ENCODE measurements at regions not wholly inside any gene's neighbourhood (a gene's known extent, or its start where the extent isn't known, plus 50 kb on each side); places are given as distances from the start of the nearest gene placed in this dataset.
A peak's percentile ranks its signal among the peaks of the same experiment; 100 is the strongest.

- H3K4ac ChIP-seq (ENCODE audit: low read length), result no peak overlapping the region
- no CpG with 5 or more reads among the region's 4 CpGs for whole genome bisulfite sequencing, 2 donors (ENCODE audit: extremely low coverage in 2 of 2, insufficient read length in 2 of 2, insufficient replicate concordance in 1 of 2)
- H2BK15ac ChIP-seq (ENCODE audit: low read length), result no peak overlapping the region
- H3K79me1 ChIP-seq (ENCODE audit: low read depth, low read length), result no peaks in the 10 kb centered on the region
- no peak overlapping the region for H3K4me2 ChIP-seq (ENCODE audit: insufficient read depth, low read length, poor library complexity, severe bottlenecking)
- no peak overlapping the region for H3K23ac ChIP-seq (ENCODE audit: low read depth, low read length, poor library complexity)
- peaks cover 0 to 8% of the 10 kb centered on the region in 2 donors for H3K4me1 ChIP-seq (ENCODE audit: control insufficient read depth in 2 of 2, insufficient read depth in 1 of 2, low read depth in 1 of 2, low read length in 2 of 2)
- no peak overlapping the region for H3K4me3 ChIP-seq (ENCODE audit: low read length in 2 of 2)
- no peaks in the 10 kb centered on the region for H3K36me3 ChIP-seq (replicated peaks in 1 of 2; ENCODE audit: control insufficient read depth in 2 of 2, insufficient read depth in 2 of 2, low read length in 2 of 2)
- no peak for DNase-seq (ENCODE audit: low spot score)
- no peak overlapping the region for H4K91ac ChIP-seq (ENCODE audit: low read depth, low read length, poor library complexity)
- H2AFZ ChIP-seq (ENCODE audit: low read length), result no peak overlapping the region
- H3K14ac ChIP-seq (ENCODE audit: low read length), result no peak overlapping the region
- H3K27ac ChIP-seq (replicated peaks; ENCODE audit: low read length), result no peak overlapping the region
- no peaks in the 10 kb centered on the region for H3K27me3 ChIP-seq (ENCODE audit: control insufficient read depth in 3 of 3, insufficient read depth in 3 of 3, low read depth in 1 of 3, low read length in 3 of 3)
- H2BK120ac ChIP-seq (ENCODE audit: low read depth, low read length), result no peak overlapping the region
- no peak overlapping the region for H2BK5ac ChIP-seq (ENCODE audit: low read length)
- no peak overlapping the region for H3K9ac ChIP-seq (ENCODE audit: low read depth, low read length, poor library complexity)
- H4K8ac ChIP-seq (ENCODE audit: low read depth, low read length), result no peak overlapping the region
- H2AK5ac ChIP-seq (ENCODE audit: low read depth, low read length), result no peak overlapping the region
- H2BK12ac ChIP-seq (ENCODE audit: low read length), result no peak overlapping the region
- no peaks in the 10 kb centered on the region for H3K9me3 ChIP-seq (replicated peaks in 1 of 2; ENCODE audit: control insufficient read depth in 2 of 2, insufficient read depth in 1 of 2, low read depth in 1 of 2, low read length in 2 of 2)
- H3K18ac ChIP-seq (ENCODE audit: low read length), result no peak overlapping the region
Observed at GRCh38 chr3:71977525-71977924, 192.6 kb upstream of the PROK2 start.

- Histone ChIP-seq H3K4me3 (ENCODE audit: low read length in 2 of 2) (peak overlapping the region in 1 of 2 donors; percentile 59), H2BK5ac (ENCODE audit: low read length) (no peak overlapping the region), H3K14ac (ENCODE audit: low read length) (no peak overlapping the region), H2AFZ (ENCODE audit: low read length) (no peak overlapping the region), H2BK120ac (ENCODE audit: low read depth, low read length) (no peak overlapping the region), H3K4me2 (ENCODE audit: insufficient read depth, low read length, poor library complexity, severe bottlenecking) (no peak overlapping the region), H3K36me3 (replicated peaks in 1 of 2; ENCODE audit: control insufficient read depth in 2 of 2, insufficient read depth in 2 of 2, low read length in 2 of 2) (no peaks in the 10 kb centered on the region), H3K4me1 (ENCODE audit: control insufficient read depth in 2 of 2, insufficient read depth in 1 of 2, low read depth in 1 of 2, low read length in 2 of 2) (peaks cover 0 to 8% of the 10 kb centered on the region in 2 donors), H3K9ac (ENCODE audit: low read depth, low read length, poor library complexity) (no peak overlapping the region), H3K4ac (ENCODE audit: low read length) (no peak overlapping the region), H3K79me1 (ENCODE audit: low read depth, low read length) (no peaks in the 10 kb centered on the region), H3K18ac (ENCODE audit: low read length) (no peak overlapping the region), H2AK5ac (ENCODE audit: low read depth, low read length) (no peak overlapping the region), H2BK12ac (ENCODE audit: low read length) (no peak overlapping the region), H3K27ac (replicated peaks; ENCODE audit: low read length) (no peak overlapping the region), H4K91ac (ENCODE audit: low read depth, low read length, poor library complexity) (no peak overlapping the region), H3K23ac (ENCODE audit: low read depth, low read length, poor library complexity) (no peak overlapping the region), H2BK15ac (ENCODE audit: low read length) (no peak overlapping the region), H3K9me3 (replicated peaks in 1 of 2; ENCODE audit: control insufficient read depth in 2 of 2, insufficient read depth in 1 of 2, low read depth in 1 of 2, low read length in 2 of 2) (no peaks in the 10 kb centered on the region), H3K27me3 (ENCODE audit: control insufficient read depth in 3 of 3, insufficient read depth in 3 of 3, low read depth in 1 of 3, low read length in 3 of 3) (no peaks in the 10 kb centered on the region), H4K8ac (ENCODE audit: low read depth, low read length) (no peak overlapping the region)
- no peak for DNase-seq (ENCODE audit: low spot score)
- WGBS, 2 donors (ENCODE audit: extremely low coverage in 2 of 2, insufficient read length in 2 of 2, insufficient replicate concordance in 1 of 2), result no CpG with 5 or more reads among the region's 2 CpGs
Observed at GRCh38 chr3:71975573-71975972, 190.6 kb upstream of the PROK2 start.

GRCh38 chr3:71974786-71975185 is 189.8 kb upstream of the PROK2 start:
- H4K91ac ChIP-seq (ENCODE audit: low read depth, low read length, poor library complexity), result no peak overlapping the region
- WGBS, 2 donors (ENCODE audit: extremely low coverage in 2 of 2, insufficient read length in 2 of 2, insufficient replicate concordance in 1 of 2), result no CpG with 5 or more reads among the region's 3 CpGs
- H2AFZ ChIP-seq (ENCODE audit: low read length), result no peak overlapping the region
- no peak overlapping the region for H2BK15ac ChIP-seq (ENCODE audit: low read length)
- no peak overlapping the region for H3K23ac ChIP-seq (ENCODE audit: low read depth, low read length, poor library complexity)
- no peak overlapping the region for H2BK12ac ChIP-seq (ENCODE audit: low read length)
- H2BK5ac ChIP-seq (ENCODE audit: low read length), result no peak overlapping the region
- no peak overlapping the region for H3K14ac ChIP-seq (ENCODE audit: low read length)
- no peaks in the 10 kb centered on the region for H3K79me1 ChIP-seq (ENCODE audit: low read depth, low read length)
- H2BK120ac ChIP-seq (ENCODE audit: low read depth, low read length), result no peak overlapping the region
- H2AK5ac ChIP-seq (ENCODE audit: low read depth, low read length), result no peak overlapping the region
- H3K27me3 ChIP-seq (ENCODE audit: control insufficient read depth in 3 of 3, insufficient read depth in 3 of 3, low read depth in 1 of 3, low read length in 3 of 3), result no peaks in the 10 kb centered on the region
- H3K9me3 ChIP-seq (replicated peaks in 1 of 2; ENCODE audit: control insufficient read depth in 2 of 2, insufficient read depth in 1 of 2, low read depth in 1 of 2, low read length in 2 of 2), result no peaks in the 10 kb centered on the region
- DNase-seq (ENCODE audit: low spot score), result no peak
- no peaks in the 10 kb centered on the region for H3K36me3 ChIP-seq (replicated peaks in 1 of 2; ENCODE audit: control insufficient read depth in 2 of 2, insufficient read depth in 2 of 2, low read length in 2 of 2)
- H3K4me2 ChIP-seq (ENCODE audit: insufficient read depth, low read length, poor library complexity, severe bottlenecking), result no peak overlapping the region
- H3K4me3 ChIP-seq (ENCODE audit: low read length in 2 of 2), result no peak overlapping the region
- peaks cover 0 to 8% of the 10 kb centered on the region in 2 donors for H3K4me1 ChIP-seq (ENCODE audit: control insufficient read depth in 2 of 2, insufficient read depth in 1 of 2, low read depth in 1 of 2, low read length in 2 of 2)
- H3K4ac ChIP-seq (ENCODE audit: low read length), result no peak overlapping the region
- H3K18ac ChIP-seq (ENCODE audit: low read length), result no peak overlapping the region
- no peak overlapping the region for H3K27ac ChIP-seq (replicated peaks; ENCODE audit: low read length)
- H4K8ac ChIP-seq (ENCODE audit: low read depth, low read length), result no peak overlapping the region
- H3K9ac ChIP-seq (ENCODE audit: low read depth, low read length, poor library complexity), result no peak overlapping the region

GRCh38 chr3:71973274-71974030 is 188.5 kb upstream of the PROK2 start:
- H3K18ac ChIP-seq (ENCODE audit: low read length), result no peak overlapping the region
- H3K9me3 ChIP-seq (replicated peaks in 1 of 2; ENCODE audit: control insufficient read depth in 2 of 2, insufficient read depth in 1 of 2, low read depth in 1 of 2, low read length in 2 of 2), result no peaks in the 10 kb centered on the region
- H3K4me3 ChIP-seq (ENCODE audit: low read length in 2 of 2), result no peak overlapping the region
- H3K4ac ChIP-seq (ENCODE audit: low read length), result no peak overlapping the region
- H2AK5ac ChIP-seq (ENCODE audit: low read depth, low read length), result no peak overlapping the region
- H3K23ac ChIP-seq (ENCODE audit: low read depth, low read length, poor library complexity), result no peak overlapping the region
- H3K36me3 ChIP-seq (replicated peaks in 1 of 2; ENCODE audit: control insufficient read depth in 2 of 2, insufficient read depth in 2 of 2, low read length in 2 of 2), result no peaks in the 10 kb centered on the region
- no peak overlapping the region for H2BK12ac ChIP-seq (ENCODE audit: low read length)
- no peak overlapping the region for H4K8ac ChIP-seq (ENCODE audit: low read depth, low read length)
- H2BK15ac ChIP-seq (ENCODE audit: low read length), result no peak overlapping the region
- H3K4me2 ChIP-seq (ENCODE audit: insufficient read depth, low read length, poor library complexity, severe bottlenecking), result no peak overlapping the region
- no peaks in the 10 kb centered on the region for H3K79me1 ChIP-seq (ENCODE audit: low read depth, low read length)
- H2BK120ac ChIP-seq (ENCODE audit: low read depth, low read length), result no peak overlapping the region
- H3K27me3 ChIP-seq (ENCODE audit: control insufficient read depth in 3 of 3, insufficient read depth in 3 of 3, low read depth in 1 of 3, low read length in 3 of 3), result no peaks in the 10 kb centered on the region
- no peak overlapping the region for H3K27ac ChIP-seq (replicated peaks; ENCODE audit: low read length)
- H2AFZ ChIP-seq (ENCODE audit: low read length), result no peak overlapping the region
- H2BK5ac ChIP-seq (ENCODE audit: low read length), result no peak overlapping the region
- no peak overlapping the region for H3K14ac ChIP-seq (ENCODE audit: low read length)
- no peak overlapping the region for H4K91ac ChIP-seq (ENCODE audit: low read depth, low read length, poor library complexity)
- DNase-seq (ENCODE audit: low spot score), result no peak
- H3K4me1 ChIP-seq (ENCODE audit: control insufficient read depth in 2 of 2, insufficient read depth in 1 of 2, low read depth in 1 of 2, low read length in 2 of 2), result peaks cover 0 to 8% of the 10 kb centered on the region in 2 donors
- WGBS, 2 donors (ENCODE audit: extremely low coverage in 2 of 2, insufficient read length in 2 of 2, insufficient replicate concordance in 1 of 2), result no CpG with 5 or more reads among the region's 7 CpGs
- H3K9ac ChIP-seq (ENCODE audit: low read depth, low read length, poor library complexity), result no peak overlapping the region

Data from neuronal stem cell (in vitro differentiated cells).